Left renal cortex interstitium (tissue), 4 donors: ENCODE measurements at regions not wholly inside any gene's neighbourhood (a gene's known extent, or its start where the extent isn't known, plus 50 kb on each side); places are given as distances from the start of the nearest gene placed in this dataset.

Experiments used
- DNase-seq, 4 donors: peaks; one replicate each; pipeline ENCODE4 v3.0.0-alpha.2; 2013; ENCODE audit warnings: low read depth in 4 of 4, low spot score in 2 of 4, missing footprints in 1 of 4

- DNase-seq = no peak
Observed at GRCh38 chr2:172323256-172323655, 104.1 kb upstream of the ITGA6 start.

- DNase-seq = no peak
Observed at GRCh38 chr2:172323861-172324597, 103.4 kb upstream of the ITGA6 start.

GRCh38 chr2:172326211-172326509 lies 101.2 kb upstream of the ITGA6 start:
- DNase-seq = no peak

GRCh38 chr2:172328103-172328841 lies 99.1 kb upstream of the ITGA6 start:
- DNase-seq = no peak

GRCh38 chr2:172329416-172329773 lies 98.0 kb upstream of the ITGA6 start:
- DNase-seq = no peak

GRCh38 chr2:172329774-172330671 lies 97.4 kb upstream of the ITGA6 start:
- no peak for DNase-seq

GRCh38 chr2:172332507-172332906 lies 94.9 kb upstream of the ITGA6 start:
- DNase-seq = no peak

GRCh38 chr2:172333235-172333977 lies 94.0 kb upstream of the ITGA6 start:
- no peak for DNase-seq

GRCh38 chr2:172333978-172334330 lies 93.4 kb upstream of the ITGA6 start:
- DNase-seq = no peak

GRCh38 chr2:172334988-172335387 lies 92.4 kb upstream of the ITGA6 start:
- no peak for DNase-seq

GRCh38 chr2:172335736-172336135 lies 91.7 kb upstream of the ITGA6 start:
- no peak for DNase-seq

GRCh38 chr2:172336681-172337080 lies 90.7 kb upstream of the ITGA6 start:
- no peak for DNase-seq

GRCh38 chr2:172339371-172340010 lies 87.9 kb upstream of the ITGA6 start:
- DNase-seq = peak in 1 of 4 donors; percentile 42

GRCh38 chr2:172340394-172340793 lies 87.0 kb upstream of the ITGA6 start:
- no peak for DNase-seq

GRCh38 chr2:172342078-172342477 lies 85.3 kb upstream of the ITGA6 start:
- no peak for DNase-seq

- DNase-seq = no peak
Observed at GRCh38 chr2:172342611-172343010, 84.8 kb upstream of the ITGA6 start.

- DNase-seq = no peak
Observed at GRCh38 chr2:172344159-172344558, 83.2 kb upstream of the ITGA6 start.

- no peak for DNase-seq
Observed at GRCh38 chr2:172345956-172346555, 81.3 kb upstream of the ITGA6 start.

GRCh38 chr2:172348555-172349288 lies 78.7 kb upstream of the ITGA6 start:
- DNase-seq = no peak
